ENCODE measurements at regions not wholly inside any gene's neighbourhood (a gene's known extent, or its start where the extent isn't known, plus 50 kb on each side); places are given as distances from the start of the nearest gene placed in this dataset.

DNA sequence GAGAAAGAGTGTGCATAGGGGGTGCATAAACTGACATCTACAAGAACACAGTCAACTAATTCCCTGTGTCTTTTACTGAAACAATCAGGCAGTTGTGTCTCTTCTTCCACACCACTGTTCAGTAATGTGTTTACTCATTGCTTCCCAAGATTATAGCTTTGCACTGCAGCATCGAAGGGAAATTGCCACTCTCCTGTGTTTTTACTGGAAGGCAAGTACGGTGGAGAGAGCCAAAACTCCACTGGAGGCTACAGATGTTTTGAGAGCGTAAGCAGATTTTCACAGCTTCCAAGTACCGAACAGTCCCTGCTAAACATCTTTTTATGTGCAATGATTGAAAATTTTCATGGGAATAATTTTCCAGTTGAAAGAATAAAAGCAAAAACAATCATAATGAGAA, 510.5 kb upstream of the AKR1E2 start:
- dilution Hi-C loops (cut with MboI; ENCODE audit: extremely low pct_ligation_motif_present, low sequenced_read_pairs) = no loop called here
- H4K20me1 ChIP-seq (ENCODE audit: control insufficient read depth, extremely low read depth, insufficient read depth, low read length) = no peaks in the 10 kb centered on the region
- no peaks in the 10 kb centered on the region for H3K36me3 ChIP-seq (ENCODE audit: control insufficient read depth in 2 of 2, extremely low read depth in 1 of 2, insufficient read depth in 2 of 2, low read length in 2 of 2)
- no peaks in the 10 kb centered on the region for H3K27me3 ChIP-seq (ENCODE audit: control insufficient read depth, extremely low read depth, insufficient read depth, low read length)
- FAIRE-seq (no peak), DNase-seq (ENCODE audit: low read depth, low spot score) (no peak)
- no peak overlapping the region for H3K4me2 ChIP-seq (ENCODE audit: control insufficient read depth, extremely low read depth, insufficient read depth, low read depth, low read length)
- no peaks in the 10 kb centered on the region for H3K9me1 ChIP-seq (ENCODE audit: control insufficient read depth, extremely low read depth, insufficient read depth, low read length)
- no peaks in the 10 kb centered on the region for H3K9me3 ChIP-seq (ENCODE audit: control insufficient read depth, low read depth, low read length)
- H3K27ac ChIP-seq (ENCODE audit: control insufficient read depth, insufficient read depth, low read length) = no peak overlapping the region
- no peak overlapping the region for H3K4me3 ChIP-seq (ENCODE audit: control insufficient read depth in 2 of 3, extremely low read depth in 1 of 3, insufficient read depth in 2 of 3, low read depth in 1 of 3, low read length in 3 of 3)
- no peak overlapping the region for H2AFZ ChIP-seq (ENCODE audit: control insufficient read depth, low read length)
- no peak for TF ChIP-seq EZH2 (IDR thresholded peaks at IDR 0.05; ENCODE audit: low read length)
- TF ChIP-seq, protein P1, sequence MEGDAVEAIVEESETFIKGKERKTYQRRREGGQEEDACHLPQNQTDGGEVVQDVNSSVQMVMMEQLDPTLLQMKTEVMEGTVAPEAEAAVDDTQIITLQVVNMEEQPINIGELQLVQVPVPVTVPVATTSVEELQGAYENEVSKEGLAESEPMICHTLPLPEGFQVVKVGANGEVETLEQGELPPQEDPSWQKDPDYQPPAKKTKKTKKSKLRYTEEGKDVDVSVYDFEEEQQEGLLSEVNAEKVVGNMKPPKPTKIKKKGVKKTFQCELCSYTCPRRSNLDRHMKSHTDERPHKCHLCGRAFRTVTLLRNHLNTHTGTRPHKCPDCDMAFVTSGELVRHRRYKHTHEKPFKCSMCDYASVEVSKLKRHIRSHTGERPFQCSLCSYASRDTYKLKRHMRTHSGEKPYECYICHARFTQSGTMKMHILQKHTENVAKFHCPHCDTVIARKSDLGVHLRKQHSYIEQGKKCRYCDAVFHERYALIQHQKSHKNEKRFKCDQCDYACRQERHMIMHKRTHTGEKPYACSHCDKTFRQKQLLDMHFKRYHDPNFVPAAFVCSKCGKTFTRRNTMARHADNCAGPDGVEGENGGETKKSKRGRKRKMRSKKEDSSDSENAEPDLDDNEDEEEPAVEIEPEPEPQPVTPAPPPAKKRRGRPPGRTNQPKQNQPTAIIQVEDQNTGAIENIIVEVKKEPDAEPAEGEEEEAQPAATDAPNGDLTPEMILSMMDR (optimal IDR thresholded peaks at IDR 0.05 in 1 of 3, IDR thresholded peaks at IDR 0.05 in 1 of 3, conservative IDR thresholded peaks at IDR 0.05 in 1 of 3; ENCODE audit: extremely low read depth in 1 of 3, insufficient read depth in 2 of 3, low read length in 3 of 3) = no peak
- no peaks in the 10 kb centered on the region for H3K79me2 ChIP-seq (ENCODE audit: control insufficient read depth, insufficient read depth, low read length)
- no peaks in the 10 kb centered on the region for H3K4me1 ChIP-seq (ENCODE audit: control insufficient read depth, extremely low read depth, insufficient read depth, low read length)
- H3K9ac ChIP-seq (ENCODE audit: control insufficient read depth, extremely low read depth, insufficient read depth, low read length) = no peak overlapping the region

DNA sequence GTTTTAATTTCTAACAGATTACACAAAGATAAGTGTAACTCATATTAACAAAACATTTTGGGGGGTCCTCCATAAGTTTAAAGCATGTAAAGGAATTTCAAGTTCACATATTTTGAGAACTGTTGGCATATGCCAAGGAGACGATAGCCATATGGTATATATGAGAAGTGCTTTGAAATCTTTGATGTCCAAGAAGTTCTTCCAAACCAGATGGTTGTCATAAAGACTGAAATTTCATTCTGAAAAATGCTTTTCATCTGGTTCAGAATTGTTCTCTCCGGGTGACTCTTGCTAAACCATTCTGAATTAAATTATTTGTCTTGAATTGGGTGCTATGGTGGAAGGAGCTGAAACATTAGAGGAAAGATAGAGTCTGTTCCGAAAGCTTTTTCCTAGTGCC, 513.0 kb upstream of the AKR1E2 start:
- H3K36me3 ChIP-seq (ENCODE audit: control insufficient read depth in 2 of 2, extremely low read depth in 1 of 2, insufficient read depth in 2 of 2, low read length in 2 of 2) = no peaks in the 10 kb centered on the region
- no peaks in the 10 kb centered on the region for H3K9me3 ChIP-seq (ENCODE audit: control insufficient read depth, low read depth, low read length)
- no peak overlapping the region for H3K27ac ChIP-seq (ENCODE audit: control insufficient read depth, insufficient read depth, low read length)
- no peaks in the 10 kb centered on the region for H3K79me2 ChIP-seq (ENCODE audit: control insufficient read depth, insufficient read depth, low read length)
- DNase-seq (ENCODE audit: low read depth, low spot score) = no peak
- no peaks in the 10 kb centered on the region for H3K4me1 ChIP-seq (ENCODE audit: control insufficient read depth, extremely low read depth, insufficient read depth, low read length)
- H4K20me1 ChIP-seq (ENCODE audit: control insufficient read depth, extremely low read depth, insufficient read depth, low read length) = no peaks in the 10 kb centered on the region
- no peak overlapping the region for H3K4me2 ChIP-seq (ENCODE audit: control insufficient read depth, extremely low read depth, insufficient read depth, low read depth, low read length)
- H3K9ac ChIP-seq (ENCODE audit: control insufficient read depth, extremely low read depth, insufficient read depth, low read length) = no peak overlapping the region
- no peaks in the 10 kb centered on the region for H3K9me1 ChIP-seq (ENCODE audit: control insufficient read depth, extremely low read depth, insufficient read depth, low read length)
- no peak for FAIRE-seq
- TF ChIP-seq, protein P1 (optimal IDR thresholded peaks at IDR 0.05 in 1 of 3, IDR thresholded peaks at IDR 0.05 in 1 of 3, conservative IDR thresholded peaks at IDR 0.05 in 1 of 3; ENCODE audit: extremely low read depth in 1 of 3, insufficient read depth in 2 of 3, low read length in 3 of 3) = no peak
- TF ChIP-seq EZH2 (IDR thresholded peaks at IDR 0.05; ENCODE audit: low read length) = no peak
- H3K27me3 ChIP-seq (ENCODE audit: control insufficient read depth, extremely low read depth, insufficient read depth, low read length) = no peaks in the 10 kb centered on the region
- H3K4me3 ChIP-seq (ENCODE audit: control insufficient read depth in 2 of 3, extremely low read depth in 1 of 3, insufficient read depth in 2 of 3, low read depth in 1 of 3, low read length in 3 of 3) = no peak overlapping the region
- no peak overlapping the region for H2AFZ ChIP-seq (ENCODE audit: control insufficient read depth, low read length)
- dilution Hi-C loops (cut with MboI; ENCODE audit: extremely low pct_ligation_motif_present, low sequenced_read_pairs) = no loop called here

Data from keratinocyte (primary cell).